GM12875 (cell line): ENCODE measurements at regions not wholly inside any gene's neighbourhood (a gene's known extent, or its start where the extent isn't known, plus 50 kb on each side); places are given as distances from the start of the nearest gene placed in this dataset.

Experiments used
- H3K4me3 ChIP-seq: one replicate; pipeline ENCODE4 v1.5.1; 2011; ENCODE audit warnings: low read depth, low read length, control low read depth
- TF ChIP-seq, protein P1 (sequence below): IDR thresholded peaks from 2 replicates; pipeline ENCODE4 v1.5.1; 2011; ENCODE audit warnings: low read depth, mild to moderate bottlenecking, control low read depth, inconsistent platforms, low read length, moderate library complexity, borderline replicate concordance; ENCODE audit not compliant: insufficient read depth

DNA sequence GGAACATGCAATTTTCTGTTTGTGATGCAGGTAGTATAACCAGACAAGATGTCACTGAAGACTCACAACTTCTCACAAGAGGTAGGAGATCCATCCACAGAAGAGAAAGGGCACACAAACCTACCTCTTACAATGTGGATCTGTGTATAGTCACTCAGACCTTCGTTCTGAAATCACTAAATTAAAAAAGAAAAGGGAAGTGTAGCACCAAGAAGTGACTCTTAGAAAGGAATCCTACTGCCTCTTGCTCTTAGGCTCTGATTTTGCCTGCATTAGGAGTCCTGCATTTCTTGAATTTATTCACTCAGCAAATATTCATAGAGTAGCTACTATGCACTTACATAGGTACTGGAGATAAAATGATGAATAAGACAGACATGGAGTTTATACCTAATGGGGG, 347.6 kb downstream of the BMP4 start:
- TF ChIP-seq, protein P1, sequence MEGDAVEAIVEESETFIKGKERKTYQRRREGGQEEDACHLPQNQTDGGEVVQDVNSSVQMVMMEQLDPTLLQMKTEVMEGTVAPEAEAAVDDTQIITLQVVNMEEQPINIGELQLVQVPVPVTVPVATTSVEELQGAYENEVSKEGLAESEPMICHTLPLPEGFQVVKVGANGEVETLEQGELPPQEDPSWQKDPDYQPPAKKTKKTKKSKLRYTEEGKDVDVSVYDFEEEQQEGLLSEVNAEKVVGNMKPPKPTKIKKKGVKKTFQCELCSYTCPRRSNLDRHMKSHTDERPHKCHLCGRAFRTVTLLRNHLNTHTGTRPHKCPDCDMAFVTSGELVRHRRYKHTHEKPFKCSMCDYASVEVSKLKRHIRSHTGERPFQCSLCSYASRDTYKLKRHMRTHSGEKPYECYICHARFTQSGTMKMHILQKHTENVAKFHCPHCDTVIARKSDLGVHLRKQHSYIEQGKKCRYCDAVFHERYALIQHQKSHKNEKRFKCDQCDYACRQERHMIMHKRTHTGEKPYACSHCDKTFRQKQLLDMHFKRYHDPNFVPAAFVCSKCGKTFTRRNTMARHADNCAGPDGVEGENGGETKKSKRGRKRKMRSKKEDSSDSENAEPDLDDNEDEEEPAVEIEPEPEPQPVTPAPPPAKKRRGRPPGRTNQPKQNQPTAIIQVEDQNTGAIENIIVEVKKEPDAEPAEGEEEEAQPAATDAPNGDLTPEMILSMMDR, result no peak
- H3K4me3 ChIP-seq, result no peak overlapping the region

DNA sequence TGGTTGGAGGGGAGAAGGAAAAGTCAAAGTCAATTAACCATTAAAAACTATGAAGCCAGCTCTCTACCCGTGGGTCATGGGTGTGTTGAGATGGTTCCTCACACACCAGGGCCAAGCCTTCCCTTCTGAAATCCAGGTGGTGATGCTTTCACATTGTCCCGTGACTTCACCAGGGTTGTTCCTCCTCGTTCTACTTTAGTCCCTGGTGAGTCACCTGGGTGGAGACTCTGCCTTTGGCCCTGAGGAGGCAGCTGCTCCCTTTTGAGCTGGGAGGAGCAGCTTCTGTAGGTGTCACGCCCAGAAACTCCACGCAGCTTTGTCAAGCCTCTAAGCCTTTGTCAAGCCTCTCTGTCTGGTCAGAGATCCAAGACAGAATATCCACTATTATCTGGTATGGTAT, 348.3 kb downstream of the BMP4 start:
- TF ChIP-seq, protein P1, result no peak
- no peak overlapping the region for H3K4me3 ChIP-seq

DNA sequence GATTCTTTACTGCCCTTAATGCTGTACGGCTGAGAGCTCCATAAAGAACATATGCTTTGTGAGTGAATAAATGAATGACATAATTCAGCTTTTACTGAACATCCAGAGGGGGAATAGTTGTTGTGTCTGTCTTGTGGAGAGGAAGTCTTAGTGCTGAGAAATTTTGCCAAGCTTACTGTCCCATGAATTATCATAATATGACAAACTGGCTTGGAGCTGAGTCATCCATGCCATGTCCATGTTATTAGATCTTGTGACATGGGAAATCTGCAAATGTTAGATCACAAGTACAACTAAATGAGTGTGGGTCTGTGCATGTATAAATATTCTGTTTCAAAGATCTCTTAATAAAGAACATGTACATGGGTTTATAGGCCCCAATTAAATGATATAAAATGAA, 350.4 kb downstream of the BMP4 start:
- no peak overlapping the region for H3K4me3 ChIP-seq
- TF ChIP-seq, protein P1, result no peak

DNA sequence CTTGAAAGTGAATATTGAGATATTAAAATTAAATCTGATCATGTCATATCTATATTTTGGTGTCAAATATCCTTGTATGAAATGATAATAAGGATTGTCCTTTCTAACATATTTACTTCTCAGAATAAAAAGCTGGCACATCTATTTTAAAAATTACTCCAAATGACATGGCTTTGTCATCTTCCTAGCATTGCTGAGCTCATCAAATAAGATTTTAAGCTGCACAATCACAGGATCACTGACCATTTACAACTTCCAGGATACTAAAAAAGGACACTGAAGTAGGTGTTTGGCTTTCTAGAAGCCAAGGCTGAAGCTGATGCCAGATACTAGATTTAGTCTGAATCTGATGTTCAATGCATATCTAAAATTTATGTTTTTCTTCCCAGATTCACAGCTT, 351.1 kb downstream of the BMP4 start:
- TF ChIP-seq, protein P1, result no peak

DNA sequence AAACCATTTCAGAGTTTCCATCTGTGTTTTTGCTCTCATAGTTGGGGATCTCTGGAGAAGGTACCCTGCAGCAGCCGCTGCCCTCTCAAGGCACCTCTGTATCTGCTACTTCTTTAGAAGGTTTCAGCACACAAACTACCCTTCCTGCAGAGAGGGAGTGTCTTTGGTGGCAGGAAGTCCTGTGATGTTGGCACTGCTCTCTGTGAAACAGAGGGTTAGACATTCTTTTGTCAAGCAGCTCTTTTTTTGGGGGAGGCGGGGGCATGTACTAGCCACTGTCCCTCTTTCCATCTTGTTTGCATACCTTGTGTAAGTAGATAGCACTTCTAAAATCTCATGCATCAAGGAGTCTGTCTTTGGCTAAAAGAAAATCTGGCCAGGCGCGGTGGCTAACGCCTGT, 352.6 kb downstream of the BMP4 start:
- TF ChIP-seq, protein P1, result no peak
- H3K4me3 ChIP-seq, result no peak overlapping the region

More for the DNA sequence above, 351.1 kb downstream of the BMP4 start:
- H3K4me3 ChIP-seq, result no peak overlapping the region

DNA sequence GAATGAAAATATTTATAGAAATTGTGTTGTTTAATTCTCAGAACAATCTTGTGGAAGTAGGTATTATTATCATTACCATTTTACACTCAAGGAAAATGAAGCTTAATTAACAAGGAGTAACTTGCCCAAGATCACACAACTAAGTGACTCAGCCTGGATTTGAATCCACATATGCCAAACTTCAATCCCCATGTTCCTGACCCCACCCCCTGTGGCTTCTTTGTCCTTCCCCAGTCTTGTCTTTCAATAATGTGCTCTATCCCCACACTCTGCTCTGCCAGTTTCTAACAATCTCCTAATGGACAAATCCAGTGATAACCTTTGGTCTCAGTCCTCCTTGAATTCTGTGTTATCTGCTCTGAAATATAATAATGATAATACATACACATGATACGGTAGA, 355.2 kb downstream of the BMP4 start:
- TF ChIP-seq, protein P1, result no peak

DNA sequence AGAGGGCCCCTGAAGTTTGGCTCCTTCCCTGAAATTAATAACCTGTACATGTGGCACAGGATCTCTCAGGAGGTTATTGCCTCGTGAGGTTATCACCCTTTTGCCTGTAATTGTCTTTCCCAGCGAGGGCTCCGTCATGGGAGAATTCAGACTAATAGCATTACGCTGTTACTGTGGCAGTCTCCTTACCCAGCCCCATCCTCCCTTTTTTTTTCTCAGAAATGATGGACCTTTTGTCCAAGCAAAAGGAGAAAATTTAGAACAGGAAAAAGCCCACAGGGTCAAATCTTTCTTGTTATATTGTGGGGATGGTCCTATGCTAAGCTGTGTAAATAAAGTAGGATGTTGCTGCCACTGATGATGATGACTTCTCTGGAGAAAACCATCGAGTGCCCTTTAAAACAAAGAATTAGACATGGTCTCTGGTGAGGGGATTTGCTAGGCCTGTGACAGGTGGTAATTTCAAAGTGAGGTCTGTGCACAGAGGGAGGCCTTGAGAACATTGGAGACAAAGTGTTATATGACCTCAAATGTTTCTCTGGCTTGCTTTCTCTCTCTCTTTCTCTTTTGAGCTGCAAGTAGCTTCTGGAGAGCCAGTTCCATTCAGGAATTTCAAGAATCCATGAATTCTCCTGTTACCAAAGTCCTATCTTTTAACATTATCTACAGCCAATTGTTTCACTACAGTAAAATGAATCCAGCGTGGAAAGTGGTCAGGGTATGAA, 357.2 kb downstream of the BMP4 start:
- TF ChIP-seq, protein P1, result no peak
- H3K4me3 ChIP-seq, result no peak overlapping the region

More for the DNA sequence above, 355.2 kb downstream of the BMP4 start:
- H3K4me3 ChIP-seq, result no peak overlapping the region
